ENCODE measurements at regions not wholly inside any gene's neighbourhood (a gene's known extent, or its start where the extent isn't known, plus 50 kb on each side); places are given as distances from the start of the nearest gene placed in this dataset.

GRCh38 chr12:92038476-92038875, 107.2 kb downstream of the BTG1 start:
- no peak for TF ChIP-seq NR2F2 (IDR thresholded peaks at IDR 0.05)
- no peak for TF ChIP-seq CTCF (IDR thresholded peaks at IDR 0.05; ENCODE audit: low read depth, low read length, missing input control)
- TF ChIP-seq FOXA1 (IDR thresholded peaks at IDR 0.05) = no peak
- TF ChIP-seq RXRA (IDR thresholded peaks at IDR 0.05) = no peak
- TF ChIP-seq HNF4A (conservative IDR thresholded peaks at IDR 0.05) = no peak
- no peak for TF ChIP-seq ATF3 (IDR thresholded peaks at IDR 0.05)
- TF ChIP-seq HNF4G (IDR thresholded peaks at IDR 0.05) = no peak
- no peak for TF ChIP-seq REST (IDR thresholded peaks at IDR 0.05)
- no peak for TF ChIP-seq SP1 (IDR thresholded peaks at IDR 0.05)
- TF ChIP-seq FOXA2 (IDR thresholded peaks at IDR 0.05) = no peak
- no peak for TF ChIP-seq JUND (IDR thresholded peaks at IDR 0.05)
- no peak for TF ChIP-seq YY1 (IDR thresholded peaks at IDR 0.05)
- no peak for TF ChIP-seq ZBTB33 (IDR thresholded peaks at IDR 0.05)
- no peak for TF ChIP-seq GABPA (IDR thresholded peaks at IDR 0.05 in 1 of 2, conservative IDR thresholded peaks at IDR 0.05 in 1 of 2)
- TF ChIP-seq MAX (IDR thresholded peaks at IDR 0.05) = no peak
- TF ChIP-seq EGR1 (IDR thresholded peaks at IDR 0.05; ENCODE audit: low read depth in 2 of 2) = no peak
- TF ChIP-seq RAD21 (IDR thresholded peaks at IDR 0.05) = no peak
- no peak overlapping the region for H3K27ac ChIP-seq (ENCODE audit: low read depth in 1 of 2, low read length in 2 of 2)
- H3K4me3 ChIP-seq (ENCODE audit: low read depth in 1 of 3, low read length in 3 of 3) = no peak overlapping the region
- no peaks in the 10 kb centered on the region for H3K9me3 ChIP-seq (ENCODE audit: control insufficient read depth in 4 of 4, low read length in 3 of 4)
- H3K27me3 ChIP-seq (ENCODE audit: control insufficient read depth in 4 of 4, insufficient read depth in 4 of 4, low read length in 3 of 4) = no peaks in the 10 kb centered on the region
- peaks cover 0 to 14% (median 6%) of the 10 kb centered on the region in 4 donors for H3K4me1 ChIP-seq (ENCODE audit: control insufficient read depth in 4 of 4, insufficient read depth in 4 of 4, low read length in 3 of 4)
- WGBS = 93% methylated on average over 4 of the region's 4 CpGs
- H3K9ac ChIP-seq (ENCODE audit: low read depth in 1 of 2, low read length in 2 of 2) = no peak overlapping the region
- H3K36me3 ChIP-seq (ENCODE audit: control insufficient read depth in 4 of 4, insufficient read depth in 3 of 4, low read depth in 1 of 4, low read length in 3 of 4) = no peaks in the 10 kb centered on the region
- no peak for DNase-seq (ENCODE audit: low spot score)

Data from liver (tissue), 8 donors.